GM12878 (cell line): ENCODE measurements at regions not wholly inside any gene's neighbourhood (a gene's known extent, or its start where the extent isn't known, plus 50 kb on each side); places are given as distances from the start of the nearest gene placed in this dataset.

Experiments
- ATAC-seq: fragments of 200-7000 bp; cut with Tn5 transposase; 3 replicates; pipeline ENCODE4 v1.9.1; 2020; ENCODE audit warnings: mild to moderate bottlenecking, moderate library complexity
- BruUV-seq: library from RNA; stranded (reverse); fragments of 400-500 nt; replicated peaks from 2 replicates; lab custom pipeline; 2021; lab: Mats Ljungman, UMichigan
- CTCF ChIA-PET: fragments of 300-600 bp; sonication (Branson Sonifier 250); formaldehyde crosslinking; extraction: SDS; loops from one replicate; lab custom pipeline; 2021; ENCODE audit warnings: inconsistent platforms; lab: Yijun Ruan, JAX
- POLR2A ChIA-PET: fragments of 350-600 bp; formaldehyde crosslinking; extraction: SDS; loops from one replicate; lab custom pipeline; 2021; ENCODE audit warnings: inconsistent platforms; lab: Charles Lee
- RAD21 ChIA-PET: fragments of 300-600 bp; sonication (Branson Sonifier 250); formaldehyde crosslinking; loops from one replicate; lab custom pipeline; 2023; ENCODE audit warnings: antibody characterized with exemption; ENCODE audit not compliant: unreplicated experiment; lab: Charles Lee
- SMC1A ChIA-PET: fragments of 300-600 bp; sonication (Branson Sonifier 250); formaldehyde crosslinking; loops from one replicate; lab custom pipeline; 2023; ENCODE audit not compliant: unreplicated experiment, uncharacterized antibody; lab: Charles Lee
- DNase-seq: peaks from one replicate; pipeline ENCODE4 v3.0.0-alpha.2; 2011; ENCODE audit warnings: low read depth, low spot score
- FAIRE-seq: peaks from 3 replicates; lab custom pipeline; 2011; peaks lifted over from hg19 to GRCh38; lab: Jason Lieb, UNC
- H2AFZ ChIP-seq: 2 replicates; pipeline ENCODE4 v1.6.0; 2011; ENCODE audit warnings: low read depth, low read length, control low read depth; ENCODE audit not compliant: control insufficient read depth
- H3K27ac ChIP-seq: 2 replicates; pipeline ENCODE4 v1.5.1; 2011; ENCODE audit warnings: control low read depth; ENCODE audit not compliant: control insufficient read depth, insufficient read depth
- H3K27me3 ChIP-seq, 2 experiments: replicated peaks in 1 of 2; 2 replicates each; pipeline versions ENCODE4 v1.6.0 to v1.6.1; 2011; ENCODE audit warnings: low read length in 1 of 2; ENCODE audit not compliant: control insufficient read depth in 2 of 2, insufficient read depth in 2 of 2
- H3K36me3 ChIP-seq, 2 experiments: 2 replicates each; pipeline ENCODE4 v1.5.1; 2011; ENCODE audit warnings: low read length in 1 of 2; ENCODE audit not compliant: control insufficient read depth in 2 of 2, insufficient read depth in 2 of 2
- H3K4me1 ChIP-seq: 2 replicates; pipeline ENCODE4 v1.6.1; 2011; ENCODE audit warnings: mild to moderate bottlenecking, low read length, moderate library complexity, mixed read lengths; ENCODE audit not compliant: control insufficient read depth, insufficient read depth
- H3K4me2 ChIP-seq: 2 replicates; pipeline ENCODE4 v1.6.0; 2011; ENCODE audit warnings: control low read depth; ENCODE audit not compliant: control insufficient read depth, insufficient read depth
- H3K4me3 ChIP-seq: fragments of 200-600 bp; sonication (generic); 2 replicates; pipeline ENCODE4 v1.5.1; 2016
- H3K79me2 ChIP-seq: 2 replicates; pipeline ENCODE4 v1.6.0; 2011; ENCODE audit warnings: low read length; ENCODE audit not compliant: control insufficient read depth, insufficient read depth
- H3K9ac ChIP-seq: 2 replicates; pipeline ENCODE4 v1.8.0; 2011; ENCODE audit warnings: low read length, control low read depth, mixed read lengths; ENCODE audit not compliant: control insufficient read depth, insufficient read depth
- H3K9me3 ChIP-seq: replicated peaks from 3 replicates; pipeline ENCODE4 v1.5.1; 2011; ENCODE audit warnings: mild to moderate bottlenecking, low read length; ENCODE audit not compliant: control insufficient read depth, insufficient read depth
- H4K20me1 ChIP-seq: 2 replicates; pipeline ENCODE4 v1.6.0; 2011; ENCODE audit not compliant: control insufficient read depth, insufficient read depth
- JUNB ChIP-seq: IDR thresholded peaks from 2 replicates; pipeline ENCODE4 v1.6.1; 2016; ENCODE audit warnings: antibody characterized with exemption, mild to moderate bottlenecking
- JUND ChIP-seq: IDR thresholded peaks from 2 replicates; pipeline ENCODE4 v1.6.1; 2012; ENCODE audit warnings: low read depth, mild to moderate bottlenecking, low read length, improper control_type of control experiment, moderate library complexity
- MEF2A ChIP-seq: IDR thresholded peaks from 2 replicates; pipeline ENCODE4 v1.6.1; 2011; ENCODE audit warnings: low read depth, mild to moderate bottlenecking, low read length, moderate library complexity; ENCODE audit not compliant: insufficient read depth
- POLR2AphosphoS2 ChIP-seq: IDR thresholded peaks from 2 replicates; pipeline ENCODE4 v1.6.1; 2011; ENCODE audit warnings: low read depth, mild to moderate bottlenecking, low read length, improper control_type of control experiment, moderate library complexity
- SIN3A ChIP-seq: IDR thresholded peaks from 2 replicates; pipeline ENCODE4 v1.6.1; 2012; ENCODE audit warnings: low read depth, low read length, improper control_type of control experiment
- SP1 ChIP-seq: IDR thresholded peaks from one replicate; pipeline ENCODE4 v1.6.1; 2011; ENCODE audit warnings: low read depth, low read length
- SREBF1 ChIP-seq: IDR thresholded peaks from 2 replicates; pipeline ENCODE4 v1.6.1; 2012; ENCODE audit warnings: mild to moderate bottlenecking, low read length
- TARDBP ChIP-seq: IDR thresholded peaks from 2 replicates; pipeline ENCODE4 v1.6.1; 2016; ENCODE audit warnings: borderline replicate concordance
- in situ Hi-C: fragments of 300-500 bp; cut with MboI; formaldehyde crosslinking; loops from 9 replicates; pipeline ENCODE4 v1.14.3; 2018; ENCODE audit warnings: mixed read lengths
- intact Hi-C: fragments of 100-400 bp; cut with micrococcal nuclease; formaldehyde crosslinking; loops from one replicate; pipeline ENCODE4 v1.14.2; 2022; ENCODE audit not compliant: unreplicated experiment
- TF ChIP-seq, protein P1 (sequence below): fragments of 450-650 bp; IDR thresholded peaks from 2 replicates; pipeline ENCODE4 v1.6.1; 2014; ENCODE audit warnings: mild to moderate bottlenecking

DNA sequence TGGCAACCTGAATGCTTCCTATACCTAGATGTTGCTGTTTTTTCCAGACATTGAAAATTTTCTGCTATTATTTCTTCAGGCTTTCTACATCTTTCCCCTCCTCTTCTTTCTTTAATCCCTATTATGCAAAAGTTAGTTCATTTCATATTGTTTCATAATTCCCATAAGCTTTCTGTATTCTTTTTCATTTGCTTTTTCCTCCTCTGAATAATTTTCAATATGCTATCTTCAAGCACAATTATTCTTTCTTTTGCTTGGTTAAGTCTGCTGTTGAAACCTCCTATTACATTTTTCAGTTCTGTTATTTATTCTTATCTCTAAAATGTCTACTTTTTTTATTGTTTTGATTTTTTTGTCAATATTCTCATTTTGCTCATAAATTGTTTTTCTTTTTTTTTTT, 947.1 kb upstream of the MIR17HG start:
- no TSS peak for BruUV-seq
- RAD21 ChIA-PET, result no interaction called here
- CTCF ChIA-PET, result interaction anchor here (0.7 to 1.0 kb wide), 2 partner anchors 13 to 408 kb away, joined by 3 read pairs; no protein-coding TSS in a partner anchor

GRCh38 chr13:90401150-90401549, 946.3 kb upstream of the MIR17HG start:
- in situ Hi-C loops (no loop called here), intact Hi-C loops (no loop called here)
- TF ChIP-seq POLR2AphosphoS2, result no peak
- Histone ChIP-seq H3K36me3 (no peaks in the 10 kb centered on the region), H4K20me1 (no peaks in the 10 kb centered on the region), H3K4me1 (no peaks in the 10 kb centered on the region), H3K27ac (no peak overlapping the region), H2AFZ (no peak overlapping the region), H3K27me3 (no peaks in the 10 kb centered on the region), H3K4me3 (no peak overlapping the region), H3K9ac (no peak overlapping the region), H3K4me2 (no peak overlapping the region), H3K79me2 (no peaks in the 10 kb centered on the region), H3K9me3 (no peaks in the 10 kb centered on the region)
- no peak for ATAC-seq
- SMC1A ChIA-PET, result no interaction called here
- no peak for FAIRE-seq
- CTCF ChIA-PET, result interaction anchor here (1.0 kb wide), 1 partner anchor 12 kb away, joined by 3 read pairs; no protein-coding TSS in a partner anchor
- RAD21 ChIA-PET, result no interaction called here
- no peak for DNase-seq
- POLR2A ChIA-PET, result no interaction called here
- no TSS peak for BruUV-seq

More for the DNA sequence above, 947.1 kb upstream of the MIR17HG start:
- H3K4me3 ChIP-seq, result no peak overlapping the region
- FAIRE-seq (no peak), DNase-seq (no peak), ATAC-seq (no peak)
- H3K9me3 ChIP-seq, result no peaks in the 10 kb centered on the region
- no peaks in the 10 kb centered on the region for H4K20me1 ChIP-seq
- POLR2A ChIA-PET, result no interaction called here
- no peak overlapping the region for H2AFZ ChIP-seq
- intact Hi-C loops (no loop called here), in situ Hi-C loops (no loop called here)
- SMC1A ChIA-PET, result no interaction called here
- TF ChIP-seq, protein P1, sequence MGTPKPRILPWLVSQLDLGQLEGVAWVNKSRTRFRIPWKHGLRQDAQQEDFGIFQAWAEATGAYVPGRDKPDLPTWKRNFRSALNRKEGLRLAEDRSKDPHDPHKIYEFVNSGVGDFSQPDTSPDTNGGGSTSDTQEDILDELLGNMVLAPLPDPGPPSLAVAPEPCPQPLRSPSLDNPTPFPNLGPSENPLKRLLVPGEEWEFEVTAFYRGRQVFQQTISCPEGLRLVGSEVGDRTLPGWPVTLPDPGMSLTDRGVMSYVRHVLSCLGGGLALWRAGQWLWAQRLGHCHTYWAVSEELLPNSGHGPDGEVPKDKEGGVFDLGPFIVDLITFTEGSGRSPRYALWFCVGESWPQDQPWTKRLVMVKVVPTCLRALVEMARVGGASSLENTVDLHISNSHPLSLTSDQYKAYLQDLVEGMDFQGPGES, result no peak
- TF ChIP-seq JUNB (no peak), TARDBP (no peak), SIN3A (no peak), JUND (no peak), MEF2A (no peak), SREBF1 (no peak), SP1 (no peak)
- H3K4me1 ChIP-seq, result no peaks in the 10 kb centered on the region
- no peak overlapping the region for H3K9ac ChIP-seq
- no peaks in the 10 kb centered on the region for H3K27me3 ChIP-seq
- H3K27ac ChIP-seq, result no peak overlapping the region
- H3K79me2 ChIP-seq, result no peaks in the 10 kb centered on the region
- H3K36me3 ChIP-seq, result no peaks in the 10 kb centered on the region
- H3K4me2 ChIP-seq, result no peak overlapping the region
